ENCODE measurements at regions not wholly inside any gene's neighbourhood (a gene's known extent, or its start where the extent isn't known, plus 50 kb on each side); places are given as distances from the start of the nearest gene placed in this dataset.
"Not testable (repeated sequence)": the region's sequence is repeated elsewhere in the genome, so short reads cannot be mapped to it uniquely, and the experiment has no call there.

GRCh38 chr1:149841597-149842238 is 57.6 kb upstream of the BOLA1 start:
- intact Hi-C loops (cut with DNase I; ENCODE audit: low total_unique reads); H3K36me3 ChIP-seq; H3K27me3 ChIP-seq; DNase-seq; H3K9me3 ChIP-seq; H3K27ac ChIP-seq; H3K4me3 ChIP-seq: not testable (repeated sequence)
- peaks cover 0 to 26% (median 17%) of the 10 kb centered on the region in 4 donors for H3K4me1 ChIP-seq

GRCh38 chr1:149842458-149843064 is 56.8 kb upstream of the BOLA1 start:
- intact Hi-C loops (cut with DNase I; ENCODE audit: low total_unique reads) = not testable (repeated sequence)
- peaks cover 0 to 28% (median 20%) of the 10 kb centered on the region in 4 donors for H3K4me1 ChIP-seq

GRCh38 chr1:149843431-149844041 is 55.8 kb upstream of the BOLA1 start:
- intact Hi-C loops (cut with DNase I; ENCODE audit: low total_unique reads) = no loop called here
- no peaks in the 10 kb centered on the region for H3K27me3 ChIP-seq
- H3K36me3 ChIP-seq = no peaks in the 10 kb centered on the region
- H3K4me1 ChIP-seq = peaks cover 0 to 37% (median 23%) of the 10 kb centered on the region in 4 donors
- DNase-seq = no peak
- TF ChIP-seq CTCF (IDR thresholded peaks at IDR 0.05) = no peak
- H3K27ac ChIP-seq = peak overlapping the region; percentile 75 to 82
- no peaks in the 10 kb centered on the region for H3K9me3 ChIP-seq
- H3K4me3 ChIP-seq = peak overlapping the region; percentile 57 to 63

More at GRCh38 chr1:149842458-149843064, 56.8 kb upstream of the BOLA1 start:
- not testable (repeated sequence) for H3K9me3 ChIP-seq, H3K36me3 ChIP-seq, H3K4me3 ChIP-seq, H3K27ac ChIP-seq, DNase-seq, H3K27me3 ChIP-seq

- TF ChIP-seq CTCF (IDR thresholded peaks at IDR 0.05) = no peak
- intact Hi-C loops (cut with DNase I; ENCODE audit: low total_unique reads) = no loop called here
- Histone ChIP-seq H3K27me3 (no peaks in the 10 kb centered on the region), H3K4me3 (peak overlapping the region; percentile 57 to 63), H3K27ac (peak overlapping the region in 1 of 2 donors; percentile 82), H3K4me1 (peaks cover 0 to 43% (median 28%) of the 10 kb centered on the region in 4 donors), H3K9me3 (no peaks in the 10 kb centered on the region), H3K36me3 (no peaks in the 10 kb centered on the region)
- no peak for DNase-seq
Measured at GRCh38 chr1:149844101-149844500, 55.3 kb upstream of the BOLA1 start.

GRCh38 chr1:149844650-149845255 is 54.6 kb upstream of the BOLA1 start:
- no peaks in the 10 kb centered on the region for H3K9me3 ChIP-seq
- no peak overlapping the region for H3K4me3 ChIP-seq
- TF ChIP-seq CTCF (IDR thresholded peaks at IDR 0.05) = no peak
- peaks cover 0 to 50% (median 35%) of the 10 kb centered on the region in 4 donors for H3K4me1 ChIP-seq
- no peaks in the 10 kb centered on the region for H3K27me3 ChIP-seq
- H3K36me3 ChIP-seq = no peaks in the 10 kb centered on the region
- H3K27ac ChIP-seq = peak overlapping the region in 1 of 2 donors; percentile 19
- intact Hi-C loops (cut with DNase I; ENCODE audit: low total_unique reads) = no loop called here
- no peak for DNase-seq

GRCh38 chr1:149845416-149845815 is 54.0 kb upstream of the BOLA1 start:
- DNase-seq = no peak
- TF ChIP-seq CTCF (IDR thresholded peaks at IDR 0.05) = no peak
- Histone ChIP-seq H3K9me3 (no peaks in the 10 kb centered on the region), H3K27ac (peak overlapping the region in 1 of 2 donors; percentile 19), H3K36me3 (no peaks in the 10 kb centered on the region), H3K4me3 (no peak overlapping the region), H3K4me1 (peaks cover 0 to 53% (median 37%) of the 10 kb centered on the region in 4 donors), H3K27me3 (no peaks in the 10 kb centered on the region)
- intact Hi-C loops (cut with DNase I; ENCODE audit: low total_unique reads) = no loop called here
